HG02759 (cell line): ENCODE measurements at regions not wholly inside any gene's neighbourhood (a gene's known extent, or its start where the extent isn't known, plus 50 kb on each side); places are given as distances from the start of the nearest gene placed in this dataset.
"Not testable (repeated sequence)": the region's sequence is repeated elsewhere in the genome, so short reads cannot be mapped to it uniquely, and the experiment has no call there.

ENCODE experiments used
- ATAC-seq: cut with Tn5 transposase; IDR thresholded peaks from one replicate; pipeline ENCODE4 v1.9.1; 2021; ENCODE audit warnings: mild to moderate bottlenecking, moderate library complexity; ENCODE audit not compliant: unreplicated experiment

GRCh38 chrY:18393633-18394032 is 152.9 kb upstream of the HSFY1 start:
- not testable (repeated sequence) for ATAC-seq

GRCh38 chrY:18420846-18421245 is 125.7 kb upstream of the HSFY1 start:
- not testable (repeated sequence) for ATAC-seq

DNA sequence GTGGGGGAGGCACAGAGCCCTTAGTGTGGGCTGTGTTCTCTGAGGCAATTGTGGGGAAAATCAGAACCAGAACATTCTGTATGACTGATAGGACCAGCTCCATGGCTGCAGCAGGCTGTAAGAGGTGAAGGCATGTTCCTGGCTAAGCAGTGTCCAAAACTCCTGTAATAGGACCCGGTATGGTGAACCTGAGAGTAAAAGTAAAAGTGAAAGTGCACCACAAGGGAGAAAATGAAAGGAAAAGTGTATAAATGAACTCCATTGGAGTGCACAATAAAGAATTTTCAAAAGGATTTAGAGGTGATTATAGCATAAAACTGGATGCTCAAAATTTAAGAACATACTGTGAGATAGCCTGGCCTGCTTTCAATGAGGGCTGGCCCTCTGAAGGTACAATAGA is 125.1 kb upstream of the HSFY1 start:
- ATAC-seq, result peak; percentile 85

GRCh38 chrY:18423970-18424608 is 122.4 kb upstream of the HSFY1 start:
- peak; percentile 55 for ATAC-seq

DNA sequence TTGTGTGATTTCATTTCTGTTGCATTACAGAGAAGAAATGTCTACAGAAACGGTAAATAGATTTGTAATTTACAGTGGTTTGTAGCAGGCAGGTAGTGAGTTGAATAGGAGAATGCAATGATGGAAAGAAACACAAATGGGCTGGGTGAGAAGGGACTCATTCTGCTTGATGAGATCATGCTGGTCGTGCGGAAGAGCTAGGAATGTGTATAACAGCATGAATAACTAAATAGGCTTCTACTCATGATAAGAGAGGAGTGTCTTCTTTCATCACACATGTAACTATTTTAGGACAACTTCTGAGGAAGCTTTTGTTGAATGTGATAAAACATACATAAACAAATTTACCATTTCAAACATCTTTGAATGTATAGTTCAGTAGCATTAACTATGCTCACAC is 113.0 kb upstream of the HSFY1 start:
- ATAC-seq, result not testable (repeated sequence)

DNA sequence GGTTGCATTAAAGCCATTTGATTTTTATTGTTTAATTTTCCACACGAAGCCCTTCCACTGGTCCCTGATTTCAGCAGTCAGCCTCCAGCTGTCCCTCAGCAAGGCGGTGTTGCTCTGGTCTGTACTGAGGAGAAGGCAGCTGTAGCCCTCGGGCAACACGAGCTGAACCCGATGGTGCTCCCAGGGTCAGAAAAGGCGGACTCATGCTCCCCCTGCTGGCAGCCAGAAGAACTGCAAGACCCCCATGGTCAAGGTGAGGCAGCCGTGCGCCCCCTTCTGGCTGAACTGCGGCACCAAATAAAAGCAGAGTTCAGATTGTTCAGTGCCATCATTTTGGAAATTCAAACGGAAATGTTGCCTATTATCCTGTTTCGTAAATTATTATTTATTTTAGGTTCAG is 100.7 kb upstream of the HSFY1 start:
- peak; percentile 95 for ATAC-seq

GRCh38 chrY:18452815-18453214 is 93.7 kb upstream of the HSFY1 start:
- not testable (repeated sequence) for ATAC-seq

GRCh38 chrY:18459136-18459535 is 87.4 kb upstream of the HSFY1 start:
- ATAC-seq, result not testable (repeated sequence)

DNA sequence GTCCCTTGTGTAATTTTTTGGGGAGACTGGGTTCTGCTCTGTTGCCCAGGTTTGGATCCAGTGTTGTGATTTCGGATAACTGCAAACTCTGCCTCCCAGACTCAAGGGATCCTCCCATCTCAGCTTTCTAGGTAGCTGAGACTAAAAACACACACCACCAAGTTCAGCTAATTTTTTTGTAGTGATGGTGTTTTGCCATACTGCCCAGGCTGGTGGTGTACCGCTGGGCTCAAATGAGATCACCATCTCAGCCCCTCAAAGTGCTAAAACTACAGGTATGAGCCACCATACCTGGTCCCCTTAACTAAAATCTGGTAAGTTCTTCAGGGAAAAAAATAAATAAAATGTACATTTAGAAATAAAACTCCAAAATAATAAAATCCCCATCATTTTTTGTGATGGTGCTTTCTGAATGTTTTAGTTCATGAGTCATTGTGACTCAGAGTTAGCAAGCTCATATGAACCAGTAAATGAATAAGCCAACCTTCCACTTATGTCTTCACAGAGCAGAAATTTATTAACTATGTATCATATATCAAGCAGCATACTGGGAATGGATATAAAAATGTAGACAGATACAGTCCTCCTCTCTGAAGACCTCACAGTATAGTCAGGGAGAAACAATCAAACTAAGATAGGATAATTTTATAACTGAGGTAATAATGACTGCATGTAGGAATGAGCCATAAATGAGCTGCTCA is 85.2 kb upstream of the HSFY1 start:
- ATAC-seq, result not testable (repeated sequence)

- ATAC-seq, result not testable (repeated sequence)
These were observed 81.7 kb upstream of the HSFY1 start for GRCh38 chrY:18464812-18465211.

GRCh38 chrY:18466661-18467060 is 79.9 kb upstream of the HSFY1 start:
- ATAC-seq, result not testable (repeated sequence)

DNA sequence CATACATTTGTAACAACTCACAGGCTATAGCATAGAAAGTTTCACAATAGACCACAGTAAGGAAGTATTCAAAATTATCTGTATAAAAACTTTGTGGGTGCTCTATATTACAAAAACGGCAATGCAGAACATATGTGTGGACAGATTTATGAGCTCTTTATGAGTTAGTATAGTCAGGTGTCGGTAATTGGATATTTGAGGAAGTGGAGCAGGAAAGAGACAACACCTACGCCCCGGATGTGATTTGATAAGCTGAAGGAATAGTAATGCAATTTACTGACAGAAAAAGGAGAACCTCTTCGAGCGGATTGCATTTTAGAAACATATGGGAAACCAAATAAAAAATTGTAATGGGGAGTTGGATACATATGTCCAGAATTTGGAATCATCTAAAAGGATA is 63.2 kb upstream of the HSFY1 start:
- ATAC-seq, result not testable (repeated sequence)
